Retinal pigment epithelial cell (primary cell): ENCODE measurements at regions not wholly inside any gene's neighbourhood (a gene's known extent, or its start where the extent isn't known, plus 50 kb on each side); places are given as distances from the start of the nearest gene placed in this dataset.

Experiments
- DNase-seq: peaks from one replicate; pipeline ENCODE4 v3.0.0-alpha.2; 2010; ENCODE audit warnings: low read depth
- H3K4me3 ChIP-seq: 2 replicates; pipeline ENCODE4 v1.5.1; 2011; ENCODE audit warnings: mild to moderate bottlenecking, low read length, control low read depth, moderate library complexity
- CTCF ChIP-seq: conservative IDR thresholded peaks from 2 replicates; pipeline ENCODE4 v1.5.1; 2011; ENCODE audit warnings: low read depth, low read length, control low read depth, inconsistent platforms

GRCh38 chr6:156087487-156087886 is 631.8 kb upstream of the NOX3 start:
- DNase-seq, result no peak
- TF ChIP-seq CTCF, result no peak
- H3K4me3 ChIP-seq, result no peak overlapping the region

- TF ChIP-seq CTCF, result no peak
- DNase-seq, result no peak
Measured at GRCh38 chr6:156082012-156082411, 626.4 kb upstream of the NOX3 start.

GRCh38 chr6:156080371-156080770 is 624.7 kb upstream of the NOX3 start:
- no peak for DNase-seq
- no peak overlapping the region for H3K4me3 ChIP-seq
- TF ChIP-seq CTCF, result no peak

More at GRCh38 chr6:156082012-156082411, 626.4 kb upstream of the NOX3 start:
- no peak overlapping the region for H3K4me3 ChIP-seq

- no peak for TF ChIP-seq CTCF
- no peak overlapping the region for H3K4me3 ChIP-seq
- DNase-seq, result no peak
Measured at GRCh38 chr6:156068881-156069280, 613.2 kb upstream of the NOX3 start.

GRCh38 chr6:156065849-156066248 is 610.2 kb upstream of the NOX3 start:
- H3K4me3 ChIP-seq, result no peak overlapping the region
- TF ChIP-seq CTCF, result no peak
- DNase-seq, result no peak

- DNase-seq, result no peak
- TF ChIP-seq CTCF, result no peak
- no peak overlapping the region for H3K4me3 ChIP-seq
Measured at GRCh38 chr6:156062091-156062563, 606.5 kb upstream of the NOX3 start.

GRCh38 chr6:156061465-156061864 is 605.8 kb upstream of the NOX3 start:
- no peak for DNase-seq
- no peak for TF ChIP-seq CTCF
- no peak overlapping the region for H3K4me3 ChIP-seq
